ENCODE measurements at regions not wholly inside any gene's neighbourhood (a gene's known extent, or its start where the extent isn't known, plus 50 kb on each side); places are given as distances from the start of the nearest gene placed in this dataset.
"Not testable (repeated sequence)": the region's sequence is repeated elsewhere in the genome, so short reads cannot be mapped to it uniquely, and the experiment has no call there.

DNA sequence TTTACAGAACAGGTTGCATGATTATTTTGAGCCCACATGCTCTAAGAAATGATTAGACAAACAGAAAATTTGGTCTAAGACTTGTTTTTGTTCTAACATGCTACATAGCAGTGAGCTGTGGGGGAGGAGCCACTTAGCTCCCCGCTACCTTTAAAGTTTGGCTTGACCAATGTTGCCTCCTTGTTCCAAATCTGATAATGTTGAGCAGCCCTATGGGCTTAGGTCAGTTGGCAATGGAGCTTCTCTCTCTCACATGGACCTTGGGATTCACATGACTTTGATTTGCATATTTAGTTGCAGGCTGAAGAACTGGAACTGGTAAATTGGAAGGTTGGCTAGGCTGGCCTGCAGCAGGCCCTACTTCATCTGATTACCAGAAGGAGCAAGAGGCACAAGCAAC lies 116.4 kb downstream of the EBLN2 start:
- DNase-seq (ENCODE audit: low spot score): no peak

DNA sequence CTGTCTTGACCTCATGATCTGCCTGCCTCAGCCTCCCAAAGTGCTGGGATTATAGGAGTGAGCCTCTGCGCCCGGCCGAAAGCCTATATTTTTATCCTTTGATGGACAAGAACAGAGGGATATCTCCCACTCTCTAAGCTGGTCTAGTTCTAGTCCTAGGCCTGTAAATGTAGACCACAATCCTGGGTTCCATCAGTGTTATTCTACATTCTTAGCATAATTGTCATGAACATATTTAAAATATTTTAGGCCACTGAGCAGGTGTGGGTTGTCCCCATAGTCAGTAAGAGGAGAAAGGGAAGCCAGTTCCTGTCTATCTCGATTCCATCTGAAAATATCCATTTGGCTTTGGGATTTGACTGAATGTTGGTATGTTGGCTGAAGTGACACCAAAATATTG lies 118.1 kb downstream of the EBLN2 start:
- DNase-seq (ENCODE audit: low spot score): no peak

DNA sequence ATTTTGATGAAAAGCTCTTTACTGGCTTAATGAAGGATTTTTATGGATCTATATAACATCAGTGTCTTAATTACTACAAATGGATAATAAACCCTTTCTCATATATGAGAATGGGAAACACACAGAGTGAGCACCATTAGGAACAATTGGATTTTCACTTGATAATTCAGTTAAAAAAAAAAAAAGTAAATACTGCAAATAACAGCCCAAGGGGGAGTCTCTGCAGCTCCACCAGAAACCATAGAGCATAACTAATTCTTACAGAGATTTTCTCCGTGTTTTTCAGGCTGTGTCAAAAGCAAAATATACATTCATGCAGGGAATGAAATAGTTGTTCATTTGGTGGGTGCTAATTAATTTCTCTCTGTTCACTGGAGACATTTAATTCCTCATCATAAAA lies 125.3 kb downstream of the EBLN2 start:
- no peak for DNase-seq (ENCODE audit: low spot score)

DNA sequence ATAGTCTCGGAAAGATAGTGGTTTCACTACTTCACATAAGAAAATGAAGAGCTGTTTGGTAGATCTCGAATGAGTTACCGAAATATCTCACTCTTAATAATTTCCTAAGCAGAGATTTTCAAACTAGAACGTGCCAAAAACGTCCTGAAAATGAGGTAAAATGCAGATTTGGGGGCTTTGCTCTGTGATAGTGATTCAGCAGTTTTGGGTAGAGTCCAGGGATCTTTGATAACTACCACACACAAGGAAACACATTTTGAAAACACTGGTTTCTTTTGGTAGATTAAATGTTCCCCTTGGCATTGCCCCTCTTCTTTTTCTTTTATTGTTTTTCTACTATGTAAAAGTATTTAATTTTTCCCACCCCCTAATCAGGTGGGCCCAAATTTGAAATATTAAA lies 125.9 kb downstream of the EBLN2 start:
- DNase-seq (ENCODE audit: low spot score): no peak

DNA sequence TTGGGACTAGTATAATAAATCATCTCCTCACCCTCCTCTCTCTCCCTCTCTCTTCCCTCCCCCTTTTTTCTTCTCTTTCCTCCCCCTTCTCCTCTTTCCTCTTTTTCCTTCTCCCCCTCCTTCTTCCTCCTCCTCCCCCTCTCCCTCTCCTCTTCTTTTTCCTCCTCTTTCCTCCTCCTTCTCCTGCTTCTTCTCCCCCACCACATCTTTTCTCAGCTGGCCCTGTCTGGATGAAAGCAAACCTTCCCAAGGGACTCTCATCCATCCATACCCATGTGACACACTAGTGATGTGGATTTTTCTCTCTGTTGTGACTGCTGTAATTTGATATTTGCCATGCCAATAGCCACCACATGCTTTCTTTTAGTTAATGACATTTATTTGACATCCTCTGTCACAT lies 127.2 kb downstream of the EBLN2 start:
- DNase-seq (ENCODE audit: low spot score): no peak

DNA sequence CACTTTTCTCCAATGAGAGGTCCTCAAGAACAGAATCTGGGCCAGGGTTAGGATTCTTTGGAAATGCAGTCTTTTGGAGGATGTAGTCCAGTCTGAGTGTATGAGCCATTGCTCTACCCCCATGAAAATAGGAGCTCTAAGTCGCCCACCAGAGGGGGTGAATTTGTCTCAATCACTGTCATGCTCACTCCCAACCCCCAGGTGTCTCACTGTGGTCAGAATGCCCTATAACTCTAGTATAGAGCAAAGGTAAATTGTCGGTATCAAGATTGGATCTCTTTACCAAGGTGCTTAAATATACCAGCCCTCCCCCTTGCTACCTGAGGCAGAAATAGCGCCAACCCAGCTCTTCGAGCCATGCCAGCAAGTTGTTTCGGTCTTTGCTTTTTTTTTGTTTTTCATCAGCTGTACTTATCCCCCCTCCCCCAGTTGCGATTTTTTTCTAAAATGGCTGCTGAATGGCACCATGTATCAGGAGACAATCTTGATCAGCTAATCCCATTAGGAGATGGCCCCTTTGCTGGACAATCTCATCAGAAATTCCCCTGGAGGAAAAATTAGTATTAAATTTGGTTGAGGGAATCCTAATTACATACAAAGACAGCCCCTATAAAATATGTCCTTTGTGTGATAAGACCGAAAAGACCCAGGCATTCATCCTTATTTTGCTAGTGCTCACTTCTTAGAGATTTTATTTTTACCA lies 130.7 kb downstream of the EBLN2 start:
- DNase-seq (ENCODE audit: low spot score): no peak

DNA sequence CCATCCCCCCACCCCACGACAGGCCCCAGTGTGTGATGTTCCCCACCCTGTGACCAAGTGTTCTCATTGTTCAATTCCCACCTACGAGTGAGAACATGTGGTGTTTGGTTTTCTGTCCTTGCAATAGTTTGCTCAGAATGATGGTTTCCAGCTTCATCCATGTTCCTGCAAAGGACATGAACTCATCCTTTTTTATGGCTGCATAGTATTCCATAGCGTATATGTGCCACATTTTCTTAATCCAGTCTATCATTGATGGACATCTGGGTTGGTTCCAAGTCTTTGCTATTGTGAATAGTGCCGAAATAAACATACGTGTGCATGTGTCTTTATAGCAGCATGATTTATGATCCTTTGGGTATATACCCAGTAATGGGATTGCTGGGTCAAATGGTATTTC lies 132.5 kb downstream of the EBLN2 start:
- DNase-seq (ENCODE audit: low spot score): not testable (repeated sequence)

DNA sequence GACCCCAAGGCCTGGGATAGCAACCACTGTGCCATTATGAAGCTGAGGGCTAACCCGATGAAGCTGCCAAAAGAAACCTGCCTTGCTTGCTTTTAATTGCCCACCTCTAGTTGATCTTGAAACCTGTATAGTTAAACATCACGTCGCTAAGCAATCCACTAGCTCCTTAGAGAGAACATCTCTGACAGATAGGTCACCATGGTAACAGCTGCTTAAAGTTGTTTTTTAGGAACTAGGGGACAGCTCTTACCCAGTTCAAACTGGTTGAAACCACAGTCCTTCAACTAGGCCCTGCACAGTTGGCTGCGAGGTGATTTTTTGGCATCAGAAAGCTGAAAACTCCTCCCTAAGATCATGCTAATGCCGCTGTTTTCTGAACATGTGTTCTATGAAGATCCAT lies 135.7 kb downstream of the EBLN2 start:
- no peak for DNase-seq (ENCODE audit: low spot score)

DNA sequence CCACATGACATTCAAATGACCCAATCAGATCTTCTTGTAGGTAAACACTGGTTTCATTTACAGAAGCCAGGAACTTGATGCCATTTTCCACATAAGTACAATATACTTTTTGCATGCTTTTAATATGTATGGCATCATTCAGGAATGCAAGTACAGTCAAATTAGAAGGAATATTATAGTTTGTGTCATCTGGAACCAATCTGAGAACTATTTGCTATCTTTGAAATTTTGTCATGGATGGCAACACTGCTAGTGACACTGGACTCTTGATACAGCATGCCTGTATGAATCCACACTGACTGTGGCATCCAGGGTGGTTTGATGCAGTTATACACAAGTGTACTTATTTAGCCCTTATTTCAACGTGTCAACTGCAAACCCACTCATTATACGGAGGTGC lies 141.6 kb downstream of the EBLN2 start:
- DNase-seq (ENCODE audit: low spot score): no peak

DNA sequence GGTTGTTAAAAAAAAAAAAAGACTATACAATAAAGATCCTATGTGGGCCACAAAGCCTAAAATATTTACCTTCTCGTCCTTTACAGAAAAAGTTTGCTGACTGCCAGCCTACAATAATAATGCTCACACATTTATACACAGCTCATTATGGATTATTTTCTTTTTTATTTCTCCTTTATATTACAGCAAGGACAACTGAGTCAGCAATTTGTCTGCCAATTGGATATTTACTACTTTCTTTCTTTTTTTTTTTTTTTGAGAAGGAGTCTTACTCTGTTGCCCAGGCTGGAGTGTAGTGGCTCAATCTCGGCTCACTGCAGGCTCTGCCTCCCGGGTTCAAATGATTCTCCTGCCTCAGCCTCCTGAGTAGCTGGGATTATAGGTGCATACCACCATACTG lies 142.2 kb downstream of the EBLN2 start:
- no peak for DNase-seq (ENCODE audit: low spot score)

DNA sequence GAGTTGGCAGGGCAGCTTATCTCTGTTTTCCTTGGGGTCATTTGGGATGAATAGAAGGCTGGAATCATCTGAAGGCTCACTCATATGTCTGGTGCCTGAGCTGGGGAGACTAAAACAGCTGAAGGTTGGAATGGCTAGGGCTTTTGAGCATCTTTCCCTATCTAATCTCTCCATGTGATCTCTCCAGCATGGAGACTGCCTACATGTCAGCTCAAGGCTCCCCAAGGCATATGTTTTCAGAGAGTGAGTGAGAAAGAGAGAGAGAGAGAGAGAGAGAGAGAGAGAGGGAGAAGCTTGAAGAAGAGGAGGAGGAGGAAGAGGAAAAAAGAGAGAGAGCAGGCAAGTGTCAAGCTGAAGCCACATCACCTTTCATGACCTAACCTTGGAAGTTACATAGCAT lies 143.4 kb downstream of the EBLN2 start:
- DNase-seq (ENCODE audit: low spot score): no peak

DNA sequence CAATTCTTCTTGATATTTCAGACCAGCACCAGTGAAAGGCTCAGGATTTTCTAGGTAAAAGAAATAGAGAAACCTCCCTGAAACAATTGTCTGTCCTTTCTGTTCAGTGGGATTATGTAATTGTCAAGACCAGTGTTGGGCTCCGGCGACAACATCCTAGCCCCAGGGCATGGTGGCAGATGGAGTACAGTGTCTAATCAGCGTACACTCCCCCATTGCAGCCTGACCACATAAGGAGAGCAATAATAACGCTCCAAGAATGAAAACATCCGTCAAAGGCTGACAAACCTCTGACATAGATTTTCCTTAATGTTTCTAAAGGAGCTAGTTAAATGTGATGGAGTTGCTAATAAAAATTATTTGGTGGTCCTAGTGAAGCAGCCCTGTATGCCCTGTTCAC lies 144.6 kb downstream of the EBLN2 start:
- DNase-seq (ENCODE audit: low spot score): no peak

DNA sequence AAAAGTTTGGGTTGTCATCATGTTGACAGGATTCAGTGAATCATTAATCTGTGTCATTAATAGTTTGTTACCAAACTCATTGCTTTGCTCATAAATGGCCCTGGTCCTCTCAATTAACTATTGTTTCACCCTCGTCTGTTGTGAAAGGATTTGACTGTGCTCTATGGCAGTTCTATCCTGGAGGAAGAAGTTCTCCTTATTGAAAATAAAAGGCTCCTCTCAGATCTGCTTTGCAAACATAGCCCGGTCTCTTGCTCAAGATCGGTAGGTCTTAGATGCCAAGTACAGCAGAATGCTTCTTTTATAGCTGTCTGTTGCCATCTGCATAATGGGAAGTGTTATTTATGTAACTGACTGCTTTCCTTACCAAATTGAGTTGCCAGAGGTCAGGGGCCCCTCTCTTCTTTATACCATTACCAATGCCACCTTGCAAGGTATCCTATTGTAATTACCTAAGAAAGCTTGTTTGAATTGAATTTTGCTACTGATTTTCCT lies 146.5 kb downstream of the EBLN2 start:
- no peak for DNase-seq (ENCODE audit: low spot score)

DNA sequence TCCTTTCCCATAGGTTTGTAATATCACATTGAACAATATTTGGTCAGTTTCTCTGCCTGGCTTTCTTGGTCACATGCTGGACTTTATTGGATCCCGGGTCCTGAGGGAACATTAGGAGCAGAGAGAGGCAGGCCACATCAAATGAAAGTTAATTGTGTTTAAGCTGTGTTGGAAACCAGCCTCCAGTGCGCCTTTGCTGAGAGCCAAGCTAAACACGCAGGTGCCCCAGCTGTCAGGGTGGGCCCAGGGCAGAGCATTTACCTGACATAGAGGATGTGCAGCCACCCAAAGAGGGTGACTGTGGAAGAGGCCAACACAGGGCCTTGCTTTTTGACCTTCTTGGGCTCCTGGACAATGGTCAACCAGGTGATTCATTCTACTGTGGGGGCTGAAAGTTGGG lies 149.3 kb downstream of the EBLN2 start:
- DNase-seq (ENCODE audit: low spot score): no peak

DNA sequence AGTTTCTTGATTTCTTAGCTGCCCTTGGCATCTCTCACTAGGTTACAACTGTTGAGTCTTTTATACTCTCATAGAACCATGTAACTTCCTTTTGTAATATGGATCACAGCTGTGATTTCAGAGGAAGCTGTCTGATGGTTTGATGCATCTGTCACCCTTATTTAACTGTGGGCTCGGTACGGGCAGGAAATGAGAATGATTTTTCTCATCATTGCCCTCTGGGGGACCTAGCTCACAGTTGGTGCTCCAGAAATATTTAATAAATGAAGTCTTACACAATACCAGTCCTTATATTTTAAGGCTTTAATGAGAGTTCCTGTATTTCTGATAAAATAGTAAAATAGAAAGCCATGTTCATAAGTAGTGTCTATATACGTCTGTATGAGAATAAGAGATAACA lies 151.2 kb downstream of the EBLN2 start:
- DNase-seq (ENCODE audit: low spot score): no peak

DNA sequence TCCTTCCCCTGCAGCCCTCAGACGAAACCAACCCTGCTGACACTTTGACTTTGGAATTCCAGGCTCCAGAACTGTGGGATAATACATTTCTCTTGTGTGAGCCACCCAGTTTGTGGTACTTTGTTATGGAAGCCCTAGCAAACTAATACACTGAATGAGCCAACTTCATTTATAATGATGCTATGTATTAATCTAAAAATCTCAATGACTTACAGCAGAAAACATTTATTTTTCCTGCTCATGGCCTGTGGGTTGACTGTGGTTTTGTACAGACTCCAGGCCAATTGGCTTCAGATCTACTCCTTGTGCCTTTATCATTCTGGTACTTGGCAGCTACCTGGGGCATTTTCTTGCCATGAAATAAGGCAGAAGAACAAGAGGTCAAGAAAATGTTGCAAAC lies 152.4 kb downstream of the EBLN2 start:
- DNase-seq (ENCODE audit: low spot score): no peak

DNA sequence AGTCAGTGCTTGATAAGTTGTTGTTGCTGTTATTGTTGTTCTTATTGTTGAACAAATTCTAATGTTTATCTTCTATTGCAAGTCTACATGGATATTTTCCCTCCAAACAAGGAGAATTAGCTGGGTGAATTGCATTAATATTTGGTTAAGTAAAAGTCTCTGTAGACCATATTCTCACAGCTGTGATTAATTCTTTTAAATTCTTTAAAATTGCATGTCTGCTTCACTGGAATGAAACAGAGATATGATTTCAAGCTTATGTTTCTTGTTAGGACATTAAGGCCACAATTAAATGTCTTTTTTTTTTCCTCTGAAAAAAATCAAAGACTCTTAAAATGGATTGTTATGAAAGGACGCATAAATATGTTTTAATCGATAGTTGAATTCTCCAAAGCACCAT lies 153.4 kb downstream of the EBLN2 start:
- DNase-seq (ENCODE audit: low spot score): no peak

DNA sequence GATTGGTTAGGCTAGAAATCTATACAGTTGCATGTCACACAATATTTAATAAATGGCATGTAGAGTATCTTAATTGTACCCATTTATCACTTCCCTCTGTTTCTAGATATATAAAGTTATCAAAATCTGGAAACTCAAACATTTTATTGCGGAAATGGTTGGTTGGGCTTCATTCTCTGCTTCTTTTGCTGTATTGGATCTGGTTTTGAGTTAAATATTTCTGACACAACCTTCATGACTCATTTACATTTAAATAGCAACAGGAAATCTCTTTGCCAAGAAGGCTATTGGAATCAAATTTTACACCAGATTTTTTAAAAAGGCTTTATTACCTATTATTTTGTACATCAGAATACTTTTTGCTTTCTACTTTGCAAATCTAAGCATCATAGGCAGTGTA lies 153.8 kb downstream of the EBLN2 start:
- no peak for DNase-seq (ENCODE audit: low spot score)

DNA sequence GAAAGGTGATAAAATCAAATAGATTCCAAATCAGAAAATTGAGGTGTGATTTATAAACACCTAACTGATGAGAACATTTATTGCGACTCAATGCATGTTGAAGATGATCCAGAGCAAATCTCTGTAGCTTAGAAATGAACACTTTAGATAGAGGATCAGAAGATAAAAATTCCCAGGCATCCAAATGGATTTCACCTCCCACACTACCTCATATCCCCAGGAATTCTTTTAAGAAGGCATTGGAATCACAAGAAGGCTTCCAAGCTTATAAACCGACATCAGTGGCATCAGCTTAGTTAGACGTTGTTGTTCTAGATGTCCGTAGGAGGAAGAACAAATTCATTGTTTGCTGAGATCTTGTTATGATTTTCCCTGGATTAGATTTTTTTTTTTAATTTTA lies 154.4 kb downstream of the EBLN2 start:
- no peak for DNase-seq (ENCODE audit: low spot score)

DNA sequence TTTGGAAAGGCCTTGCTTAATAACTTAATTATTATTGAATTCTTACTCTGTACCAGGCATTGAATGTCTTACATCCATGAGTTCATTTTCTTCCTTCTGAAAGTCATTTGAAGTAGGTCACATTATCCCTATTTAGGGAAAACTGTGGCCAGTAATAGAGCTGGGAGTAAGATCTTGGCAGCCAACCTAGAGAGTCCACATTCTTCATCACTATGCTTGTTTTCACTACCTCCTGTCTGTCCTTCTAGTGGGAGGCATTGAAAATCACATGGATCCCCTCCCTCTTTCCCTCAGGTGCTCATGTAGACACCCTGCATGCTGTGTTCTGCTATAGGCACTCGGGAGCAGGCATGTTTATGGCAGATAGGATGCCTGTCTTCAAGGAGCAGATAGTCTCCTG lies 154.9 kb downstream of the EBLN2 start:
- DNase-seq (ENCODE audit: low spot score): no peak

DNA sequence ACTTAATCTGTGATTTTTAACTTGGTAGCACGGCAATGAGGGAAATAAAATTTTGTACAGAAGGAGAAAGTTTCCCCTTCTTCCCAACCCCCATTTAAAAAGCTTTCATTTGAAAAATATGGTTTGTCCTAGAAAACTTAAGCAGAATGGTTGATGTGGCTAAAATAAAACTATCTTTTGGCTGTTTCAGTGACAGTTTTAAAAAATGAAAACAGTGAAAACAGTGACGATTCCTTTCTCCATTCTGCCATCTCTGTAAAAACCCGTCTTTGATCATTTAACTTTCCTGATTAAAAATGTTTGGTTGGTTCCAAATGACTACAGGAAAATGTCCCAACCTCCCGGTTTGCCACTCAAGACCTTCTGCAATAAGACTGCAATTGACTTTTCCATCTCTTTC lies 160.7 kb downstream of the EBLN2 start:
- DNase-seq (ENCODE audit: low spot score): no peak

DNA sequence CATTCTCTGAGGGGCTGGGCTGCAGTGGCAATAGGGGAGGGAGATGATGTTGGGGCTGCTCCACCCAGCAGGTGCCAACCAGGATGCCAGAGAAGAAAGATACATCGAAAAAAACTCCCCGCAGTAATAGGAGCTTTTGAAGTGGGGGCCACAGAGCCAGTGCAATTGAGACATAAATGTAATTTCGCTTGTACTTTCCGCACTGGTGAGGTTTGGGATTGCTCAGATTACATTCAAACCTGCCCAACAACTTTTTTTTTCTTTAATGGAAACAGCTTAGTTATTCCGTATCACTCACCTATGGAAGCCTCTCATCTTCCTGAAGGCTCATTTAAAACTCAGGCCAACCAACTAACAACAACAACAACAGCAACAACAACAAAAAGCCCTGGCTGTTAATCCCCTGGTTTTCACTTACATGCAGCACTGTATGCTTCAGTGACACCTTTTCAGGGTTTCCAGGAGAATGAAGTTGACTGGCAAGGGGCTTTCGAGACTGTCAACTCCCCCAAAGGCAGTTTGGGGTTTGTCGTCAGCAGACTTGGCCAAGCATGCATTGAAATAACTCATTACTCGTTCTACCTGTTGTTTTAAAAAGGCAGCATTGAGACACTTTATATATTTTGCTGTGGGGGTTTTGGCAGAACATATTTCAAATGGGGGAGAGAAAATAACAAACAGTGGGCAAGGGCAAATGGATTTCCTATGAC lies 163.8 kb downstream of the EBLN2 start:
- DNase-seq (ENCODE audit: low spot score): no peak

DNA sequence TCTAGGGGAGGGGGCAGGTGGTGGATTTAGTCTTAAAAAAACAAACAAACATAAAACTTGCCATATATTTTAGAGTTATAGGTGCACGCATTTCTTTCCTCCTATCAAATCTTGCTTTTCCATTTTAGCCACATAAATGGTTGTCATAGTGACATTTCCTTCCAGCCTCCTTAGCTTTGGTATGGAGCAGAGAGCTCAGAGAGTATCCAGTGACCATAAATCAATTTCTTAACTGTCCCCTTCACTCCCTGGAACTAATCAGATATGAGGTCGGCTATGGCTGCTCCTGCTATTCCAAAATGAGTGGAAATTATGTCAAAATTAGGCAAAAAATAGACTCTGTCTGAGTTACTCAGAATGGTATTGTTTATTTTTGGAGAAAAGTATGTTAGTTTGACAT lies 164.5 kb downstream of the EBLN2 start:
- DNase-seq (ENCODE audit: low spot score): no peak

DNA sequence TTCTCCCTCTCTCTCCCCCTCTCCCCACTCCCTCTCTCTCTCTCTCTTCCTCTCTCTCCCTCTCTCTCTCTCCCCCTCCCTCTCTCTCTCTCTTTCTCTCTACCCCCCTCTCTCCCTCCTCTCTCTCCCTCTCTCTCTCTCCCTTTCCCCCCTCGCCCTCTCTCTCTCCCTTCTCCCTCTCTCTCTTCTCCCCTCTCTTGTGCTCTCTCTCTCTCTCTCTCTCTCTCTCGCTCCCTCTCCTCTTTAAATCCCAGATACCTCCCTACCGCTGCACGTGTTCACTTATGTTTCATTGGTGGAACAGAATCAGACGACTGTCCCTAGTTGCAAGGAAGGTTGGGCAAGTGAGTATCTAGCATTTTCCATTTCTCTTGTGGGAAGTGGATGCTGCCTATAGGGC lies 166.5 kb downstream of the EBLN2 start:
- no peak for DNase-seq (ENCODE audit: low spot score)

All from mucosa of gallbladder (tissue), 1 donor.